Nephron progenitor cell (in vitro differentiated cells): ENCODE measurements at regions not wholly inside any gene's neighbourhood (a gene's known extent, or its start where the extent isn't known, plus 50 kb on each side); places are given as distances from the start of the nearest gene placed in this dataset.

Experiments
- DNase-seq: peaks from one replicate; pipeline ENCODE4 v3.0.0; 2021
- H3K27ac Mint-ChIP-seq: 2 replicates; pipeline ENCODE4 v1.8.0; 2021; ENCODE audit warnings: mild to moderate bottlenecking, moderate library complexity, mixed read lengths
- H3K27me3 Mint-ChIP-seq: 2 replicates; pipeline ENCODE4 v1.8.0; 2021; ENCODE audit warnings: mild to moderate bottlenecking, low read depth, mixed read lengths; ENCODE audit not compliant: poor library complexity
- H3K36me3 Mint-ChIP-seq: 2 replicates; pipeline ENCODE4 v1.8.0; 2021; ENCODE audit warnings: low read depth, mixed read lengths
- H3K4me1 Mint-ChIP-seq: 2 replicates; pipeline ENCODE4 v1.8.0; 2021; ENCODE audit warnings: mixed read lengths
- H3K4me3 Mint-ChIP-seq: 2 replicates; pipeline ENCODE4 v1.8.0; 2021; ENCODE audit warnings: mild to moderate bottlenecking, moderate library complexity, mixed read lengths
- H3K9me3 Mint-ChIP-seq: 2 replicates; pipeline ENCODE4 v1.8.0; 2021; ENCODE audit warnings: mild to moderate bottlenecking, moderate library complexity, mixed read lengths
- CTCF ChIP-seq: fragments of 200-600 bp; sonication (generic); IDR thresholded peaks from 2 replicates; pipeline ENCODE4 v1.5.0; 2021; ENCODE audit warnings: antibody characterized with exemption

- no peak overlapping the region for H3K4me3 Mint-ChIP-seq
- H3K4me1 Mint-ChIP-seq = peaks cover 1% of the 10 kb centered on the region
- no peak for TF ChIP-seq CTCF
- H3K36me3 Mint-ChIP-seq = no peaks in the 10 kb centered on the region
- DNase-seq = no peak
- H3K27me3 Mint-ChIP-seq = no peaks in the 10 kb centered on the region
- H3K27ac Mint-ChIP-seq = no peak overlapping the region
- H3K9me3 Mint-ChIP-seq = no peaks in the 10 kb centered on the region
Measured at GRCh38 chr4:54585321-54586000, 72.3 kb upstream of the KIT start.

- Mint-ChIP-seq H3K36me3 (no peaks in the 10 kb centered on the region), H3K4me1 (peaks cover 11% of the 10 kb centered on the region), H3K27ac (no peak overlapping the region), H3K4me3 (no peak overlapping the region), H3K27me3 (no peaks in the 10 kb centered on the region), H3K9me3 (no peaks in the 10 kb centered on the region)
- no peak for TF ChIP-seq CTCF
- DNase-seq = no peak
Measured at GRCh38 chr4:54586320-54586955, 71.3 kb upstream of the KIT start.

GRCh38 chr4:54587107-54587891 is 70.5 kb upstream of the KIT start:
- H3K27ac Mint-ChIP-seq = no peak overlapping the region
- no peaks in the 10 kb centered on the region for H3K9me3 Mint-ChIP-seq
- no peaks in the 10 kb centered on the region for H3K36me3 Mint-ChIP-seq
- no peaks in the 10 kb centered on the region for H3K27me3 Mint-ChIP-seq
- peaks cover 20% of the 10 kb centered on the region for H3K4me1 Mint-ChIP-seq
- H3K4me3 Mint-ChIP-seq = no peak overlapping the region
- TF ChIP-seq CTCF = no peak
- DNase-seq = no peak

GRCh38 chr4:54588404-54588803 is 69.4 kb upstream of the KIT start:
- Mint-ChIP-seq H3K4me3 (no peak overlapping the region), H3K27ac (no peak overlapping the region), H3K27me3 (peaks cover 3% of the 10 kb centered on the region), H3K4me1 (peaks cover 27% of the 10 kb centered on the region), H3K36me3 (no peaks in the 10 kb centered on the region), H3K9me3 (no peaks in the 10 kb centered on the region)
- TF ChIP-seq CTCF = no peak
- no peak for DNase-seq

- Mint-ChIP-seq H3K27ac (no peak overlapping the region), H3K9me3 (no peaks in the 10 kb centered on the region), H3K4me1 (peaks cover 27% of the 10 kb centered on the region), H3K36me3 (no peaks in the 10 kb centered on the region), H3K4me3 (no peak overlapping the region), H3K27me3 (peaks cover 3% of the 10 kb centered on the region)
- no peak for DNase-seq
- no peak for TF ChIP-seq CTCF
Measured at GRCh38 chr4:54589586-54589985, 68.2 kb upstream of the KIT start.
